HG03378 (cell line): ENCODE measurements at regions not wholly inside any gene's neighbourhood (a gene's known extent, or its start where the extent isn't known, plus 50 kb on each side); places are given as distances from the start of the nearest gene placed in this dataset.

ENCODE experiments used
- ATAC-seq: cut with Tn5 transposase; IDR thresholded peaks from one replicate; pipeline ENCODE4 v1.9.1; 2021; ENCODE audit warnings: mild to moderate bottlenecking, moderate library complexity; ENCODE audit not compliant: unreplicated experiment

DNA sequence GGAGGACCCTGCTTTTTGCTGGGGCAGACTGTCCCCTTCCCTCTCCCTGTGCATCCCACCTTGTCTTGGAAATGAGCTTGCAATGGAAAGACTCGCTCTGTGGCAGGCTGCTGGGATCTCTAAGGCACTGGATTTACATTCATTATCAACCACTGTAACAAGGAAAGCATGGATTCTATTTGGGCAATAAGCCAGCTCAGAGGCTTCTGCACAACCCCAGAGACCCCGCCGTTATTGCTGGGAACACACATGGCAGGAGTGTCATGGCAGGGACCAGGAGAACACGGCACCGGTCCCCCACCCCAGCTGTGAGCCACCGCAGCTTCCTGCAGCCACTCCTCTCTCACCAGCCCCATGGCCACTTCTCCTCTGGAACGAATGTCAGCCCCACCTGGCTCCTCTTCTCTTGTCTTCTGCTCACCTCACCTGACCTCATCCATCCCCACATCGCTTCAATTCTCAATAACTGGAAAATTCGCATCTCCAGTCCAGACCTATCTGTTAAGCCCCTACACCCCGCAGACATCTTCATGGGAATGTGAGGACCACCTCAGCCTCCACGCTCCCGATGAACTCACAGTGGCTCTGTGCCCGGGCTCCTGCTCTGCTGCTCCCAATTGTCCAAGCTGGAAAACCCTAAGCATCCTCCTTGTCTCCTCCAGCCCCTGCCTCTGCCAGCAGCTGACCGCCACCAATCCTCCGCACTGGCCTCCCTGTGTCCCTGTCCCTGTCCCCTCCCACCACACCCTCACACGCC lies 181.5 kb downstream of the USP12 start:
- ATAC-seq = no peak

DNA sequence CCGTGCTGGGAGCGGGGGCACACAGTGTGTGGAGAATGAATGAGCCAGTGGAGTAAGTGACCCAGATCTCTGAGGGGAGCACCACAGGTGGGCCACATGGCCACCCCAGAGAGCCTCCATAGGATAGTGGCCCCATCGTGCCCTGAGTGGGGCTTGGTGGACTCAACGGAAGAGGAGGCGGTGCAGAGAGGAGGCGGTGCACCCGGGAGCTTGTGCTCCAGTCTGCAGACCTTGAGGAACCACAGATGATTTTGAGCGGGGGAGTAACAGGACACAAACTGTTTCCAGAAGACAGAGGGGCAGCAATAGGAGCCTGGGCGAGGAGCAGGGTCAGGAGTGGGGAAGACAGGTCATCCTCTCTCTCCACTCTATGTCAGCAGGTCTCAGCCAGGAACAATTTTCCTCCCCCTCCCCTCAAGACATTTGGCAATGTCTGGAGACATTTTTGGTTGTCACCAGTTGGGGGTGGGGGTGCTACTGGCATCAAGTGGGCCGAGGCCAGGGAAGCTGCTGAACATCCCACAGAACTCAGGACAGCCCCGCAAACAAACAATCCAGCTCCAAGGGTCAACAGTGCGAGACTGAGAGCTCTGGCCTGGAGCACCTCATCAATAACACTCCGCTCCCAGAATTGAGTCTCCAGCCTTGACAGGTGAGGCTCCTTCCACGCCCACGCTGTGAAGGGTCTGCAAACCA lies 182.2 kb downstream of the USP12 start:
- ATAC-seq = no peak

DNA sequence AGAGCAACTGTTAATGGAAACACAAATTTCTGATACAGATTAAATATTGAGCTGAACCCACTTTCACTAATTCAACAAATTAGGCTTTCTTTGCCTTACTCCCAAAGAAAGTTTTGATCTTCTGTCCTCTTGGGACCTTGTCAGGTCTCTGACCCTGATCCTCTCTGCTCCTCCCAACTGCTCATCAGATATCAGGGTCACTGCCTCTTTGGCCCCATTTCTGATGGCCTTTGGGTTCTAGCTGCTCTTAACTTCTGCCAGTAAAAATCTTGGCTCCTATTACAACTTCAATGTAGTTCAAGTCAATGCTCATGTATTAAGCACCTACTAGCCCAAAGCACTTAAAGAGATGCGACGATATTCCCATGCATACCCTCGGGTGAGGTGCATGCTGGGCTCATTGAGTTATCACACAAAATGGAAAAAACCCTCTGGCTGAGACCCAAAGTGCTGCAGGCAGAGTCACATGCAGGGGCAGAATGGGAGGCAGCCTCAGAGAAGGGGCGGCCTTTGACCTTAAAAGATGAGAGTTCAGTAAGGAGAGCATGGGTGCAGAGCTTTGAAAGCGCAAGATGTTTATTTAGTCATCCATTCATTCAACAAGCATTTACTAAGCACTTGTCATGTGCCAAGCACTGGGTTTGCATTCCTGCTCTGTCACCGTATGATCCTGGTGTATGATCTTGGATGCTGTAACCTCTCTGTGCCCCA lies 183.4 kb downstream of the USP12 start:
- no peak for ATAC-seq

DNA sequence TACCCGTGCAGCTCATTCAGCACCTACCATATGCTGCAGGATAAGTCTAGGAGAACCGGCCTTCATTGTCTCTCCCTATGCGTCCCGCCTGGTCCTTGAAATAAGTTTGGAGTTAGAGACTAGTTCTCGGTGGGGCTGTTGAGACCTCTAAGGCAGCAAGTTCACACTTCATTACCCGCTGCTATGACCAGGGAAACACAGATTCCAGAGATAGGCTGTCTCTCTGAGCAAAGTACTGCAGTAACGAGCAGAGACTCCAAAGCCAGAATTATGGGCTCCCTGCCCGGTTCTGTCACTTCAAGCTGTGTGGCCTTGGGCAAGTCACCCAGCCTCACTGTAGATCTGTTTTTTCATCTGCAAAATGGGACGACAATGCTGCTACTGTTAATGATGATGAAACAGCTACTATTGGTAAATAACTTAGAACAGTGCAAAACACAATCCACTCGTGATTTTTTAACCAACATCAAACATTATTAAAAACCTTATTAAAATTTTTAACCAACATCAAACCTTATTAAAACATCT lies 184.1 kb downstream of the USP12 start:
- no peak for ATAC-seq

DNA sequence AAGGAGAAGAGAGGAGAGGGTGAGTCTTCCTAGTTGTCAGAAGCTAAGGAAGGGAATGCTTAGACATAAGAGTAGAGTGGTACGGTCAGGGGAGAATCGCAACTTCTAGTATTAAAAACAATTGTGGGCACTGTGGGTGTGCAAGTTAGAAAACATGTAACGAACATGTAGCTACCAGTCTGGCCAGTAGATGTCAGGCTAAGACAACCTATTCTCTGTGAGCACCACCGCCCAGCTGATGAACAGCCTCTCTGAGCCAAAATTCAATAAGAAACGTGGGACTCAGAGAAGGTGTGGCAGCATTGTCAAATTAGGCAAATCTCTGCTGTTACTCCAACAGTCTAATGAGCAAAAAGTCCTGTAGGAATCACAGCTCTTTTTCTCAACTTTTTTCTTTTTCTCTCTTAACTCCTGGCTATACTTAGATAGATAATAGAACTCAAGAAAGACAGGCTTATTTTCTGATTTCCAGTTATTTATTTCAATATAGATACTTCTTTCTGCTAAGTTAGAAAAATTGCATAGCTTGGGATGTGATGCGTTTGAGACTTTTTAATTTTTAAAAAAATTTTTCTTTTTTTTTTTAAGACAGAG lies 186.2 kb downstream of the USP12 start:
- peak; percentile 80 for ATAC-seq

DNA sequence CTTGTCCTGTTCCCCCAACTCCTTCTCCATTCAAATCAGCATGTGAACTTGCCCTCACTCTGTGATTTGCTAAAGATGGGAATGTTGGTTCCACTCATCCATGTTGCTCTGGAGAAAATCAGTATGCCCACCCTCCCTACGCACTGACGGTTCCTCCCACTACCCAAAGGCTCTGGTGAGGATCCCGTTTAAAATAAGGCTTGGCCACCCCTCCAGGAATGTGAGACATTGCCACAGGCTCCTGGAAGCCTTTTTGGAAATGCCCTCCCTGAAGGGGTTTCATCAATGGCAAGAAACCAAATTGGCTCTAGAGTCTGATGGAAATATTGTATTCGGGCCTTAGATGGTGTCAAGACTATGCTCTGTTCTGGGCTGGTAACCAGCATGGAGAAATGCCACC lies 187.3 kb downstream of the USP12 start:
- no peak for ATAC-seq

DNA sequence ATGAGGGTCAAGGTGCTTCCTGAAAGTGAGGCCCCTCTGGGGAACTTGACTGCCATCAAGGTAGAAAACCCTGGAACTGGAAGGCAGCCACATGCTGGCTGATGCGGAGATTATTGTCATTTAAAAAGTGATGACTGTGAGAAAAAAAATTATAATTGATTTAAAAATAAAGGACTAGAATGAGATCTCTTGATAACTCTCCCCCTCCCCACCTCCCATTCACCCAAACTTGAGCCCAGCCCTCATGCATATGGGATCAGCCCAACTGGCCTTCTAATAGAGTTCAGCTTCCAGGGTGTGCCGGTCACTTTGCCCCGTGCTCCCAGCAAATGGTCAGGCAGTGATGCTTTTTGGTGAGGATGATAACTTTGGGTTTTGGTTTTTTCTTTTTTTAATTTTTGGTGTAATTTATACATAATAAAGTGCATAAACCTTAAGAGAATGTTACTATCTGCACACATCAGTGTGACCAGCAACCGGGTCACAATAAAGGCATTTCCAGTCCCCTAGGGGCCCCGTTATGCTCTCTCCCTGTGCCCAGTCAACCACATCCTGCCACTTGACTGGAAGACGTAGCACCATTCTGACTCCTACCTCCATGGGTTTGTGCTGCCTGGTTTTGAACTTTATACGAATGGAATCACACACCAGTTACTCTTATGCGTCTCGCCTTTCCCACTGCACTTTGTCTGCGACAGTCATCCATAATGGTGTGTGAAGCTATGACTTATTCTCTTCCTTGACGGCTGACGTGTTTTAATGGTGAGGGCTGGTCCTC lies 187.9 kb downstream of the USP12 start:
- no peak for ATAC-seq

DNA sequence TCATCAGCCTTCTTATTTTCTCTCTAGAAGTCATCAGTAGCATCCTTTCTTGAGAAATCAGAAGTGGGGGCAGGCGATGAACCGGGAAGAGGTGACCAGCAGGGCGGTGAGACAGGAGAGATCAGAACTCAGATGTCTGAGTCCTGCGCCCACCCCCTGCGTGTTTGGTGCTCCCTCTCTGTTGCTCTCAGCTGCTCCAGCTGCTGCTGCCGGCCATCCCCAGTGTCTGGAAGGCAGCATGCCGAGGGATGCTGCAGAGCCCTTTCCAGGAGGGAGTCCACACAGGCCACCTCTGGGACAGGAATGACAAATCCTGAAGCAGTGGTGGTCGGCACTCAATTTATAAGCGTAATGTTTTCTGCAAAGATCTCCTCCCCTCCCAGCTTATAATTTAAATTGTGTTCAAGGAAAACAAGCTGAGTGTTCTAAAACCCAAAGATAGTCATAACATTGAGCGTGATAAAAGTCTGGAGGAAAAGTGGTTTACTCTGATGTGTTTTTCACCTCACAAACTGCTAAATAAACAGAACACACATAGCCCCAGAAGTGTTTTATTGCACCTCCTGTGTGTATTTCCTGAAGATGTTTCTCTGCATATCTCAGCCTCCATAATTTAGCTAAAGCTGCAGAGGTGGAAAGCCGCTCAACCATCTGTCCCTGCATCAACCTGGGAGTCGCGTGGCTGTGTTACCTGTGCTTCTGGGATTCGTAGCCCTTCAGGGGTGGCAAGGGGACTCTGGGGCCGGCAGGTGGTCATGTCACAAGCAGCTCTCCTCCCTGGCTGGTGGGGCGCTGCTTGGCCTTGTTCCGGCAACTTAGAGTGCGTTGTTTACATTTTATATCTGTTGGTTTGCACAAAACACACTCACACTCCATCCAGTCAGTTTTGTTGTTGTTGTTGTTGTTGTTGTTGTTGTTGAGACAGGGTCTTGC lies 191.2 kb downstream of the USP12 start:
- no peak for ATAC-seq

DNA sequence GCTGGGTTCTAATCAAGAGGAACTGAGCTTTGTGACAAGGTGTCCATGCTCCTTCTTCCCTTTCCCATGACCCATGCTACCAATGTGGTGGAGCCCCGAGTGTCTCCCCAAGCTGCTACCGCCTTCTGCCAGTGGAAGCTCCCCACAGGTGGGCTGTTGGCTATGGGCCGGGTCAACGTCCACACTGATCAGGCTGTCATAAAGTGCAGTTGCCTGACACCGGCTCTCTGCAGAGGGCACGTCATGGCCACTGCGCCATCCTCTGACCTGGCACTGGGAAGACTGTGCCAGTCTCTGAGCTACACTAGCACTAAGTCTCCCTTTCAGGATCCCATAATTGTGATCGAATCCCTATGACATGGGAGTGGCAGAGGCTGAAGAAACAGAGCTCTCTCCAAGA lies 192.3 kb downstream of the USP12 start:
- no peak for ATAC-seq

DNA sequence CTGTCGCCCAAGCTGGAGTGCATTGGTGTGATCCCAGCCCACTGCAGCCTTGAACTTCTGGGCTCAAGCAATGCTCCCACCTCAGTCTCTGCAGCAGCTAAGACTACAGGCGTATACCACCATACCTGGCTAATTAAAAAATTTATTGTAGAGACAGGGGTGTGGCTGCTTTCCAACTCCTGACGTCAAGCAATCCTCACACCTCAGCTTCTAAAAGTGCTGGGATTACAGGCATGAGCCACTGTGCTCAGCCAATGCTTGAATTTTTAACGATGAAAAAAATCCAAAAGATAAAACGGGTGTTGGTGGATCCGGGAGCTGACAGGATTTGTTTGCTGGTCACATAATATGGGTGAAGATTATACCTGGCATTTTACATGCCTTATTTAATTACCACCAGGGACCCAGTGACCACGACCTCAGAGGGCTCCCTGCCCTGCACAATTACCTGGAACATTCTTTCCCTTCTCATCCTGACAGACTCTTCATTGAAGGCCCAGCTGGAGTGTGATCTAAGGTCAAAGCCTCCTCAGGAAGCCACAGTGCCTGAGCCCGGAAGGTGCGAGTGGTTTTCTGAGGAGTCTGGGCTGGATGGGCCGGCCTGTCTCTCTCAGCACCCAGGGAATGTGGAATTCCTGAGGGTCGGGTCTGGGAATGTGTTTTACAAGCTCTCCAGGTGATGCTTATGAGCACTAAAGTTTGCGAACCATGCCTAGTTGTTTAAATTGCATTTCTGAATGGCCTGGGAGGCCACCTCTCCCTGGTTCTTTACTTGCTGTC lies 193.3 kb downstream of the USP12 start:
- ATAC-seq = no peak

DNA sequence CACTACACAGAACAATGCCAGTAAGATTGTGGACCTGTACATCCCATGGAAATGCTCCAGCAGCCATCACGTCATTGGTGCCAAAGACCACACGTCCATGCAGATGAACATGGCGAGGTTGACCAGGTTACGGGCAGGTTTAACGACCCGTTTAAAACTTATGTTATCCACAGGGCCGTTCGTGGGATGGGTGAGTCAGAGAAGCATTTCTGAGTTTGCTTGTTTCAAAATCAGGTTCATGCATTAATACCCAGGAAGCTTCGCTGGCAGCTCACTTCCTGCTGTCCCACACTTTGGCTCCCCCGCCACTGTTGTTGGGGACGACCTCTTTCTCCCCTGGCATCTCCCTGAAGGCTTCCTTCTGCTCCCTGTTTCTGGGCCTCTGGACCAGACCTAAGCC lies 194.1 kb downstream of the USP12 start:
- ATAC-seq = no peak

DNA sequence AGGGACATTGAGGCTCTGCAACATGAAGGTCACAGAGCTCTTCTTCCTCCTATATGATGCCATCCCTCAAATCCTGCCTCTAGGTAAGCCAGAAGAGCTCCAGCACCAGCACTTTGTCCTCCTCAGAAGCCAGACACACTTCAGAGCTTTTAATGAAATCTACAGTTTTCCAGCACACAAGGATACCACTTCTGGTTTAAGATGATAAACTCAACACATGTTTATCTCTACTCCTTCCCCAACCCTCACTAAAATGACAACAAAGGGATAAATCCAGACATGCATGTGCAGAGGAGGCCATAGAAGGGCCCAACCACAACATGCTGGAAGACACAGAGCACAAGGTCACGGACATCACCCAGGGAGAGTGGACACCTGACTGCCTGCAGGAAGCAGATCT lies 195.3 kb downstream of the USP12 start:
- ATAC-seq = no peak

DNA sequence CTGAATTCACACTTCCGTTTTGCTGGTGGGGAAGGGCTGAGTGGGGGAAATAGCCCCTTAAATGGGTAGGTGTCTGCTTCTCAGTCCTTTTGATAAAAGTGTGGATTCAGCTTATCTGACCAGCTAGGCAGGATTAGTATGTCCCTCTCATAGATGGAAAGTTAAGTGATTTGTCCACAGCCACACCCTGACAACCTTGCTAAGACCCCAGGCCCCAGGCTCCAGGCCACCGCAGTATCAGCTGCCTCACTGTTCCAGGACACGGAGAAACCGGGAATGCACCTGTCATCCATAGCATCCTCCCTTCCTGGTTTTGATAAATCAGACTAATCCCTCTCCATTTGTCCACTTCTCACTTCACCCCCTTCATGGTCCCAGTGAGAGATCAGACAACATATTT lies 197.7 kb downstream of the USP12 start:
- no peak for ATAC-seq

DNA sequence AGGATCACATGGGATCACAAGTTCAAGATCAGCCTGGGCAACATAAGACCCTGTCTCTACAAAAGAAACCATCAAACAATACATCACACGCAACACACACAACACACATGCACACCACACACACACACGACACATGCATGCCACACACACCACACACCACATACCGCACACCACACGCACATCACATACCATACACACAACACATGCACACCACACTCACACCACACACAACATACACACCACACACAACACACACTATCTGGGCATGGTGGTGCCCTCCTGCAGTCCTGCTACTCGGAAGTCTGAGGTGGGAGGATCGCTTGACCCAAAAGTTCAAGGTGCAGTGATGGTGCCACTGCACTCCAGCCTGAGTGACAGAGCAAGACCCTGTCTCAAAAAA lies 198.3 kb downstream of the USP12 start:
- no peak for ATAC-seq

DNA sequence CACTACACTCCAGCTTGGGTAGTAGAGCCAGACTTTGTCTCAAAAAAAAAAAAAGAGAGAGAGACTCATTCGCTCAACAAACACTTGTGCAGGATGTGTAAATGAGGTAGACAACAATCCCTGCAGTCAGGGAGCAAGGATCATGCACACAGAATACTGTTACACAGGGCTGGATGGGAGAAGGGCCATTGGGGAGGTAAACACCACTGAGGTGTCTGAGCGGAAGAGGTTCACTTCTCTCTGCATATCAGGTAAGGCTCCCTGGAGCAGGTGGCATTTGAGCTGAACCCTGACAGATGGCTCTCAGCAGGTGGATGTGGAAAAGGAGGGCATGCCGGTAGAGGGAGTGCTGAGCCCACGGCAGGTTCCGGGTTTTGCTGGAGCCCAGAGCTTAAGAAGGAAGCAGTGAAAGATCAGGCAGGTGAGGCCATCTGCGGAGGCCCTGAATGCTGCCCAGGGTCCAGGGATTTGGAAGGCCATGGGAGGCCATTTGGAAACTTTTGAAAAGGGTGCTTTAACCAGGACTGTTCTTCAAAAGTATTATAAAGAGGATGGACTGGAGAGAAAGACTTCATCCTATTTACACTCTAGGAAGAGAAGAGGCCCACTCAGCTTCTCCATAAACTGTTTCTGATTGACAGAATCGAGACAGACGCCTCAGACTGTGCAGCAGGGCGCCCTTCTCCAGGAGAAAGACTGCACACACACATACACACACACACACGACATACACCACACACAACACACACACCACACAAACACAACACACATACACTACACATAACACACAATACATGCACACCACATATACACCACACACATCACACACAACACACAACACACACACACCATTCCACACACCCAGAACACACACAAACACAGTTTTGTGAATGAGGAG lies 199.4 kb downstream of the USP12 start:
- no peak for ATAC-seq

DNA sequence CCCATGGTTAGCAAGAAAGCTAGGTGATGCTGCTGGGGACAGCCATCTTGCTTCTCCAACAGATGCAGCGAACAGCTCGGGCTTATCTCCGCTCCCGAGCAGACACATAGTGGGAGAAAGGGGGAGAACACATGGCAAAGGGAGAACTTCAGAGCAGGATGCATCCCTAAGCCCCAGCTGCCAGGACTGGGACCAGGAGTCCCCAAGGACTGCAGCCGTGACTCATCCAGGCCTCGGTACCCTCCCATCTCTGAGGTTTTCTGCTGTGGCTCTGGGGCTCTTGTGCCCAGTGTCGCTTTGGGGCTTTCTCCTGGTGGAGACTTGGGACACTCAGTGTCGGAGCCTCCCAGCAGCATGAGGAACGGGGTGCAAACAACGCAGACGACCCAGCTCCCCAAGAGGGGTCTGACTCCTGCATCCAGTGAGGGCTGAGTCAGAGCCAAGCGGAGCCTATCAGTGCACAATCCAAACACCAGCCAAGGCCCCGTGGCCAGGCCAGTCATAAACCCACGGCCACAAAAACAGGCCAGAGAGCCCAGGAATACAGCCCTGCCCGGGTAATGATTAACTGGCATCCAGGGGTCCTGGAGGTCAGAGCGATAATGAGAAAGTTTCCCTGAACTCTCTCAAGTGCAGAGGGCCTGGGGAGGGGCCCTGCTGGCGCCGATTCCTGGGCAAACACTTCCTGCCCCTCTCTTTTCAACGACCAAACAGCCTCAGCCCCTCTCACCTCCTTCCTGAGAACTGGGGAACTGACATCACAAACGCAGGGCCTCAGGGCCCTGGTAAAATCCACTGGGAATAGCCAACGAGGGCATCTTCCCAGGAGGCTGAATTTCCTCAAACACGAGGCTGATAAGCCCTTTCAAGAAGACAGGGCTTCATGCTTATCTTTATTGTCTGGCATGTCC lies 202.9 kb downstream of the USP12 start:
- no peak for ATAC-seq
